ENCODE measurements at regions not wholly inside any gene's neighbourhood (a gene's known extent, or its start where the extent isn't known, plus 50 kb on each side); places are given as distances from the start of the nearest gene placed in this dataset.
"Not testable (repeated sequence)": the region's sequence is repeated elsewhere in the genome, so short reads cannot be mapped to it uniquely, and the experiment has no call there.

DNA sequence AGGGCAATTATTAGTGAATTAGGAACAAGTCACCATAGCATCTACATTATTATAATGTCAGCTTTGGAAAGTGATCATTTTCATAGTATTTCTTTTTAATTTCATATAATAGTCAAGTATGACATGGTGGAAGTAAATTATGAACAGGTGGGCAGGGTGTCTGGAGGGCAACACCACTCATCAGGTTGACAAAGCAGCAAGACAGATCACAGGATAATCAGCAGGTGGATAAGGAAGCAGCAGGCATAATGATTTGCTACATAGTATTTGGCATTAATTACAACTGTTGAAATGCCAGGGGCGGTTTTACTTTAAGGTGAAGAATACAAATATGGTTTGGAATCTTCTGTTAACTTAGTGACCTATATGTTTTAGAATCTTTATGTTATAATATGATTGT, 1342.2 kb downstream of the PLA2G4A start:
- DNase-seq (ENCODE audit: low spot score), result no peak

DNA sequence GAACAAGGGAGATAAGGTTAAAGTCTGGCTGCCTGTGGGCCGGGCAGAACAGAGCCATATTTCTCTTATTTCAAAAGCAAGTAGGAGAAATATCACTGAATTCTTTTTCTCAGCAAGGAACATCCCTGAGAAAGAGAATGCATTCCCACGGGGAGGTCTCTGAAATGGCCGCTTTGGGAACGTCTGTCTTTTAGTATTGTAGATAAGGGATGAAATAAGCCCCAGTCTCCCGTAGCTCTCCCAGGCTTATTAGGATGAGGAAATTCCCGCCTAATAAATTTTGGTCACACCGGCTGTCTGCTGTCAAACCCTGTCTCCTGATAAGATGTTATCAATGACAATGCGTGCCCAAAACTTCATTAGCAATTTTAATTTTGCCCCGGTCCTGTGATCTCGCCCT, 1353.3 kb downstream of the PLA2G4A start:
- DNase-seq (ENCODE audit: low spot score), result not testable (repeated sequence)

- DNase-seq (ENCODE audit: low spot score), result no peak
Observed at GRCh38 chr1:188188317-188188716, 1359.6 kb downstream of the PLA2G4A start.

DNA sequence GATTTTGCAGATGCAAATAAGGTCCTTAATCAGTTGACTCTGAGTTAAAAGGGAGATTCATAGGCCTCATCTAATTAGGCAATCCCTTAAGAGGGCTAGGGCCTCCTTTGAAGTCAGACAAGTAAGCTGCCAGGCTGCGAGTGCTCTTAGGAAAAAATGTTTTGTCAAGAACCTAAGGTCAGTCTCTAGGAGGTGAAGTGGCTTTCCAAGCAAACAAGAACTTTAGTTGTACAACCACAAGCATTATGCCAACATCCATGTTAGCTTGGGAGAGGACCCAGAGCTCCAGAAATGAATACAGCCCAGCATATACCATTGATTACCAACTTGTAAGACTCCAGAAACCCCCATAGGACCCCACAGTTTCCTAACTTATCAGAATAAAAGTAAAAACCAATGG, 1366.2 kb downstream of the PLA2G4A start:
- DNase-seq (ENCODE audit: low spot score), result no peak

DNA sequence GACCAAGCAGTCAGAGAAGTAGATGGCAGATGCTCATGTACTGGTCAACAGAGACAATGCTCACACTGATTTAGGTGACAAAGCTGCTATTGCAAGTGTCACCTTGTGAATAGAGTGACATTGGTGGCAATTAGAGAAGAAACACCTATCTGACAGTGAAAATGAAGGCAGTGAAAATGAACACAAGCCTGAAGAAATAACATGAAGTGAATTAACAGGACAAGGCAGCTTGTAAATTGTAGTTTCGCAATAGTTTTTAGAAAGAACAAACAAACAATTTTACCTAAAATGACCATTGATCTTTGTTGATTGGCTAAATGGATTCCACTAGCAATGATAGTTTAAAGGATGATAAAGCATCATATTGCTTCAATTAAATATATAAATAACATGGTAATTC, 1389.5 kb downstream of the PLA2G4A start:
- DNase-seq (ENCODE audit: low spot score), result no peak

DNA sequence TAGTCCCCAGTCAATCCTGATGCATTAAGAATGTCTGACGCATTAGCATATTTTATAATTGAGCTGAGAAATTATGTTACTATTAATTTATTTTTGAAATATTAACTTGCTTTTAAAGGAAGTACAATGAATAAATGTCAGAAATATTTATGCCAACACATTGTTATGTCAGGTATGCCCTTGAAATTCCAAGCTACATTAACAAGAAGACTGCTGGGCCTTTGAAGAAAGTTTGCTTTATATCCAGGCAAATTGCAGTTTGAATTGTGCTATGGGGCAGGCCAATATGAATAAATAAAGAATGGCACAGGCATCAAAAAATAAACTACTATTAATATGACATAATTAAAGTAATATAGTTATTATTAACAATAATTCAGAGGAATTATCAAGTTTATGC, 1391.3 kb downstream of the PLA2G4A start:
- no peak for DNase-seq (ENCODE audit: low spot score)

- no peak for DNase-seq (ENCODE audit: low spot score)
Observed at GRCh38 chr1:188224263-188224662, 1395.5 kb downstream of the PLA2G4A start.

DNA sequence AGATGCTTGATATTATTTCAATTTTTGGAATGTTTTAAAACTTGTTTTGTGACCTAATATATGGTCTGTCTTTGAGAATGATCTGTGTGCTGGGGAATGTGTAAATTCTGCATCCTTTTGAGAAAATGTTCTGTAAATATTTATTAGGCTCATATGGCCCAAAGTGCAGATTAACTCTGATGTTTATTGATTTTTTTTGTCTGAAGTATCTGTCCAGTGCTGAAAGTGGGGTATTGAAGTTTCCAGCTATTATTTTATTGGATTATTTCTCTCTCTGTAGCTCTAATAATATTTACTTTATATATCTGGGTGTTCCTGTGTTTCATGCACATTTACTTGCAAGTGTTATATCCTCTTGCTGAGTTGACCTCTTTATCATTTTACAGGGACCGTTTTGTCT, 1397.2 kb downstream of the PLA2G4A start:
- no peak for DNase-seq (ENCODE audit: low spot score)

GRCh38 chr1:188228623-188229022, 1399.9 kb downstream of the PLA2G4A start:
- DNase-seq (ENCODE audit: low spot score), result no peak

- peak; percentile 62 for DNase-seq (ENCODE audit: low spot score)
Observed at GRCh38 chr1:188237573-188238348, 1409.0 kb downstream of the PLA2G4A start.

DNA sequence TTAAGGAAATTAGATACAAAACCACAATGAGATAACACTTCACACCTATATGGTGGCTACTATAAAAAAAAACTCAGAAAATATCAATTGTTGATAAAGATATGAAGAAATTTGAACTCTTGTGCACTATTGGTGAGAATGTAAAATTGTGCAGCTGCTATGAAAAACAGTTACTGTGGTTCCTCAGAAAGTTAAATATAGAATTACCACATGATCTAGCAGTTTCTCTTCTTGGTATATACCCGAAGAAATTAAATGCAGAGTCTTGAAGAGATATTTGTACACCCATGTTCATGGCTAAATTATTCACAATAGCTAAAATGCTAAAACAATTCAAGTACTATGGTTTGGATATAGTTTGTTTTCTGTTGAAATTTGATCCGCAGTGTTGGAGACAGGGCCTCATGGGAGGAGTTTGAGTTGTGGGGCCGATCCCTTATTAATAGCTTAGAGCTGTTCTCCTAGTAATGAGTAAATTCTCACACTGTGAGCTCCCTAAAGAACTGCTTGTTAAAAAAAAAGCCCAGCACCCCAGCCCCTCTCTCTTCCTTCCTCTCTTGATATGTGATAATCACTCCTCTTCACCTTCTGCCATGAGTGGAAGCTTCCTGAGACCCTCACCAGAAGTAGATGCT, 1412.1 kb downstream of the PLA2G4A start:
- no peak for DNase-seq (ENCODE audit: low spot score)

DNA sequence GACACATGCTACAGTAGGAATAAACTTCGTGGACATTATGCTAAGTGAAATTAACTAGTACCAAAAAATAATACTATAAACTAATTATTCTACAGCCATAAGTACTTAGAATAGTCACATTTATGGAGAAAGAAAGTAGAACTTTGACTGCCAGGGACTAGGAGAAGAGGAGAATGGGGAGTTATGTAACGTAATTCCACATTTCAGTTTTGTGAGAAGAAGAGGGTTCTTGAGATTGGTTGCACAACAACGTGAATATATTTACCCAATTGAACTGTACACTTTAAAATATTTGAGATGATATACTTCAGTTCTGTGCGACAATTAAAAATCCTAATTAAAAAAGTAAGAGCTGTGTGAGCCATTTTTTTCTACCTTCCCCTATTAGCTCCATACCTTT, 1412.9 kb downstream of the PLA2G4A start:
- no peak for DNase-seq (ENCODE audit: low spot score)

GRCh38 chr1:188243456-188243855, 1414.7 kb downstream of the PLA2G4A start:
- no peak for DNase-seq (ENCODE audit: low spot score)

- DNase-seq (ENCODE audit: low spot score), result no peak
Observed at GRCh38 chr1:188244681-188245080, 1415.9 kb downstream of the PLA2G4A start.

DNA sequence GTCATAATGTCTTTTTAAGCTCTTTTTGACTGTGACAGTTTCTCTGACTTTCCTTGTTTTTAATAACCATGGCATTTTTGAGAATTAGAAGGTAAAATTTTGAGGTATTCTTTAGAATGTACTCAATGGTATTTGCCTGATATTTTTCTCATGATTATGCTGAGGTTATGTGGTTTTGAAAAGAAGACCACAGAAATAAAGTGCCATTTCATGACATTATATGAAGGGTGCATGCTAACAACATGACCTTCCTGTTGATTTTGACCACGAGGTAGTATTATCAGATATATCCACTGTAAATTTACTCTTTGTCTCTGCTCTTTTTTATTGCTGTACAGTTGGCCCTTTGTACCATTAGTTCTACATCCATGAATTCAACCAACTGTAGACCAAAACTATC, 1418.5 kb downstream of the PLA2G4A start:
- DNase-seq (ENCODE audit: low spot score), result no peak

DNA sequence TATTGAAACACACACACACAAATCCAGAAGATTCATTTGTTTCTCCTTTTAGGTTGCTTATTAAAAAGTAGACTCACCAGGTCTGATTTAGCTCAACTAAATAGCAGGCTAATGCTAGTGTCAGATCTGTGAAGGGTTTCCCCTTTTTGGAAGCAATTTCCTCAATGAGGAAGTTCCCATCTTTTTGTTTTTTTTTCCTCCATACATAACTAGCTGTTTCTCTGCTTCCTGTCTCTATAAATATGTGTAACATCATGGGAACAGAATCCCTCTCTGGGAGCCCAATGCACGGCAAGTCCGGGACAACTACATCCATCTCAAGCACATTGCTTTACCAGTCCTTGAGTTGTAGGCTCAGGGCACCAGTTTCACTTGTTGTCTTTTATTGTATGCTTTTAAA, 1421.1 kb downstream of the PLA2G4A start:
- no peak for DNase-seq (ENCODE audit: low spot score)

DNA sequence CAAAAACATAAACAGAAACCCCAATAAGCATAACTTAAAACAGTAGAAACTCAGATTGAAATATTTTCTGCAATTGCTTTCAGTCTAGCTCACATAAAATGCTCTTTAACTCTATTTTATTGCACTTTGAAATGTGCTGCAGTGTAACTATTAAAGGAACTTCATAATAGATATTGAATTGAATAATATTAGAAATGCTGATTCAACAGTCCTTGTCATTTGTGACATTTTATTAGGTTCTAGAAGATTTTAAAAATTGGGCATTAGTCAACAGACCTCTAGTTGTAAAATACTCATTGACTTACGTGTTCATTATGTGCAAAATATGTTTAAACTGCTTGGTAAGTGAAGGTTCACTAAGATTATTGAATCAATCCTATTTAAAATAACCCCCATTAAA, 1422.3 kb downstream of the PLA2G4A start:
- no peak for DNase-seq (ENCODE audit: low spot score)

- no peak for DNase-seq (ENCODE audit: low spot score)
Observed at GRCh38 chr1:188261849-188262248, 1433.1 kb downstream of the PLA2G4A start.

GRCh38 chr1:188269956-188270355, 1441.2 kb downstream of the PLA2G4A start:
- DNase-seq (ENCODE audit: low spot score), result no peak

DNA sequence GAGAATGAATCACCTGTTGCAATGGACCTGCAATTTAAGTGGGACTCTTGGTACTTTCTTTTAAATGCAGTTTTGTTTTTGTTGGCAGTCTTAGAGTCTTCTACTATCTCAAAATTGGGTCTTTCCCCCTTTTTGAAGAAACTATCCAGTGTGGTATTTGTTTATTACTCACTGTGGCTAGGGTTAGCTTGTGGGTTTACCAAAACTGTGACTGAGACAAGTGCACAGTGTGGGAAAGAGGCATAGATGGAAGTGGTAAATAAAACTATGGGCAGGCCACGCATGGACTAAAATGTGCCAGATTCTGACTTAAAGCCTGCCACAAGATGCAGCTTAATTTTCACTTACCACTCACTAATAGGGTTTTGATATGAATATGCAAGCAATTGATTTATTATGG, 1441.7 kb downstream of the PLA2G4A start:
- DNase-seq (ENCODE audit: low spot score), result no peak

- no peak for DNase-seq (ENCODE audit: low spot score)
Observed at GRCh38 chr1:188277771-188278170, 1449.0 kb downstream of the PLA2G4A start.

DNA sequence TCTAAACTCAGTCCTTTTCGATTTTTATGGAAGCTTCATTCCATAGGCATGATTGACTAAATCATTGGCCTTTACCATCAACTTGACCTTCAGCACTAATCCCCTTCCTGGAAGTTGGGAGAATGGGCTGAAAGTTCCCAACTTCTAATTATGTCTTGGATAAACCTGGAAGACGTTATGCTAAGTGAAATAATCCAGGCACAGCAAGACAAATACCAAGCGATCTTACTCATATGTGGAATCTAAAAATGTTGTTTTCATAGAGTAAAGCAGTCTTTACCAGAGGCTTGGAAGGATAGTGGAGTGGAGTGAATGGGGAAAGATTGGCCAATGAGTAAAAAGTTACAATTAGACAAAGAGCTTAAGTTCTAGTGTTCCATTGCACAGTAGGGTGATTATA, 1453.2 kb downstream of the PLA2G4A start:
- no peak for DNase-seq (ENCODE audit: low spot score)

DNA sequence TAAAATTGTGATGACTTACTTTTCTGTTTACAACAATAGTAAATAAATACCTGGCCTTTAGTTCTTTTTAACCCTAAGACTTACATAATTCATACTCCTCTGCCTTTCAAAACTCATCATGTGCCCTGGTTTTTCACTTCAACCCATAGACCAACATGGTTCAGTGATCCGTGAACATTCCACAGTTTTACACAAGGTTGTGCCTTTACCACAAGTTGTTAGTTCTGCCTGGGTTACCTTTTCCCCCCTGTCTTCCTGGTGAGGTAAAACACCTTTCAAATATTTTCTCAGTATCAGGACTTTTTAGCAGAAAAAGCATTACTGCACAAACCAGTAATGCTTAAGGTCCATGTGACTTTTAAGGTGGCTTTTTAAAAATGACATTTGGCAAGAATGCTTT, 1466.4 kb downstream of the PLA2G4A start:
- no peak for DNase-seq (ENCODE audit: low spot score)

DNA sequence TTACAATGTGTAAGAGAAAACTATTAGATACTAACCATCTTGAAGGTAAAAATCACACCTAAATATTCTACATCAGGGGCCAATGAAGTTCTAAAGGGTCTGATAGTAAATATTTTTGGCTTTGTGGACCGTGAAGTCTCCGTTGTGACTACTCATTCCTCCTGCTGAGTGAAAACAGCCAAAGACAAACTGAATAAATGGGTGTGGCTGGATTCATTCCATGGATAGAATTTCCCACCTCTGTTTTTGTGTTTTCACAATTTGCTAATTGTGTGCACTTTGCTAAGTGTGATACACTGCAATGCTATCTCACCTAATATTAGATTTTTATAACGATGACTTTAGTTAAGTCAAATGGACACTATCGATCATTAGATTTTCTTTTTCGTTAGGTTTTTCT, 1474.0 kb downstream of the PLA2G4A start:
- DNase-seq (ENCODE audit: low spot score), result no peak
